Endothelial cell of umbilical vein (primary cell): ENCODE measurements at regions not wholly inside any gene's neighbourhood (a gene's known extent, or its start where the extent isn't known, plus 50 kb on each side); places are given as distances from the start of the nearest gene placed in this dataset.

Experiments used
- BruUV-seq: library from RNA; stranded (reverse); fragments of 400-500 nt; replicated peaks from 2 replicates; lab custom pipeline; 2021; lab: Mats Ljungman, UMichigan
- CTCF ChIA-PET: fragments of 300-600, 350-600 bp; sonication (Branson Sonifier 250); formaldehyde crosslinking; loops from one replicate; lab custom pipeline; 2021; ENCODE audit warnings: antibody characterized with exemption, inconsistent platforms; lab: Charles Lee
- POLR2A ChIA-PET: fragments of 300-600, 350-600 bp; sonication (Branson Sonifier 250); formaldehyde crosslinking; loops from one replicate; lab custom pipeline; 2021; ENCODE audit warnings: antibody characterized with exemption, inconsistent platforms; lab: Charles Lee
- DNase-seq: peaks from one replicate; pipeline ENCODE4 v3.0.0-alpha.2; 2011; ENCODE audit warnings: low read depth, low spot score
- FAIRE-seq: peaks from 2 replicates; lab custom pipeline; 2011; peaks lifted over from hg19 to GRCh38; lab: Jason Lieb, UNC
- H2AFZ ChIP-seq: 2 replicates; pipeline ENCODE4 v1.6.0; 2012; ENCODE audit warnings: low read depth, low read length, control low read depth, inconsistent platforms
- H3K27ac ChIP-seq: 2 replicates; pipeline ENCODE4 v1.5.1; 2011; ENCODE audit warnings: low read depth, mild to moderate bottlenecking, control low read depth, low read length, moderate library complexity; ENCODE audit not compliant: insufficient read depth
- H3K27me3 ChIP-seq, 2 experiments: 2 replicates each; pipeline versions ENCODE4 v1.6.0 to v1.6.1; 2011; ENCODE audit warnings: low read length in 2 of 2, mixed read lengths in 1 of 2; ENCODE audit not compliant: control insufficient read depth in 2 of 2, insufficient read depth in 2 of 2
- H3K36me3 ChIP-seq, 2 experiments: 2 replicates in 1 of 2; 3 replicates in 1 of 2; pipeline ENCODE4 v1.5.1; 2011; ENCODE audit warnings: low read length in 2 of 2, mild to moderate bottlenecking in 1 of 2, moderate library complexity in 1 of 2; ENCODE audit not compliant: control insufficient read depth in 2 of 2, insufficient read depth in 2 of 2; ENCODE audit errors: extremely low read depth in 1 of 2
- H3K4me1 ChIP-seq: 3 replicates; pipeline ENCODE4 v1.5.1; 2011; ENCODE audit warnings: mild to moderate bottlenecking, low read length; ENCODE audit not compliant: control insufficient read depth, insufficient read depth; ENCODE audit errors: extremely low read depth
- H3K4me2 ChIP-seq: 2 replicates; pipeline ENCODE4 v1.6.1; 2011; ENCODE audit warnings: low read length, control low read depth, mixed read lengths; ENCODE audit not compliant: insufficient read depth
- H3K4me3 ChIP-seq, 3 experiments: fragments of 200-600 bp in 1 of 3; sonication (generic), shearing (Covaris generic) in 1 of 3; replicated peaks in 1 of 3; 2 replicates each; pipeline ENCODE4 v1.5.1; 2011 to 2016; ENCODE audit warnings: control low read depth in 3 of 3, low read length in 3 of 3, mild to moderate bottlenecking in 2 of 3, inconsistent platforms in 1 of 3, low read depth in 1 of 3, moderate library complexity in 1 of 3; ENCODE audit not compliant: insufficient read depth in 1 of 3
- H3K79me2 ChIP-seq: 2 replicates; pipeline ENCODE4 v1.6.0; 2012; ENCODE audit warnings: low read length, inconsistent platforms; ENCODE audit not compliant: control insufficient read depth, insufficient read depth
- H3K9ac ChIP-seq: replicated peaks from 2 replicates; pipeline ENCODE3; 2011; ENCODE audit warnings: low read length, control low read depth; ENCODE audit not compliant: insufficient read depth; ENCODE audit errors: extremely low read depth
- H3K9me1 ChIP-seq: replicated peaks from 3 replicates; pipeline ENCODE4 v1.6.0; 2011; ENCODE audit warnings: mild to moderate bottlenecking, low read length; ENCODE audit not compliant: control insufficient read depth, insufficient read depth; ENCODE audit errors: extremely low read depth
- H3K9me3 ChIP-seq: replicated peaks from 2 replicates; pipeline ENCODE4 v1.5.1; 2012; ENCODE audit warnings: low read length, inconsistent platforms; ENCODE audit not compliant: control insufficient read depth, insufficient read depth
- H4K20me1 ChIP-seq: replicated peaks from 2 replicates; pipeline ENCODE3; 2011; ENCODE audit warnings: mild to moderate bottlenecking, low read length; ENCODE audit not compliant: control insufficient read depth, insufficient read depth; ENCODE audit errors: extremely low read depth
- CTCF ChIP-seq, 2 donors: IDR thresholded peaks; 1 replicate in 1 of 2; 2 replicates in 1 of 2; pipeline ENCODE4 v1.5.1; 2011; ENCODE audit warnings: low read length in 2 of 2, mild to moderate bottlenecking in 2 of 2, moderate library complexity in 2 of 2, control low read depth in 1 of 2, inconsistent platforms in 1 of 2, low read depth in 1 of 2; ENCODE audit not compliant: insufficient read depth in 1 of 2; ENCODE audit errors: extremely low read depth in 1 of 2
- EZH2 ChIP-seq: IDR thresholded peaks from 2 replicates; pipeline ENCODE4 v1.6.1; 2012; ENCODE audit warnings: borderline replicate concordance, low read depth, mild to moderate bottlenecking, moderate library complexity, low read length, inconsistent platforms; ENCODE audit not compliant: severe bottlenecking
- FOS ChIP-seq: IDR thresholded peaks from 2 replicates; pipeline ENCODE4 v1.6.1; 2011; ENCODE audit warnings: mild to moderate bottlenecking, low read length, moderate library complexity, borderline replicate concordance; ENCODE audit not compliant: insufficient read depth
- GATA2 ChIP-seq: IDR thresholded peaks from 2 replicates; pipeline ENCODE4 v1.7.0; 2011; ENCODE audit warnings: low read depth, mild to moderate bottlenecking, moderate library complexity, mixed read lengths, low read length; ENCODE audit not compliant: insufficient read length, insufficient read depth
- JUN ChIP-seq: IDR thresholded peaks from 2 replicates; pipeline ENCODE4 v1.6.1; 2011; ENCODE audit warnings: borderline replicate concordance, low read depth; ENCODE audit not compliant: insufficient read length, insufficient read depth
- MYC ChIP-seq: IDR thresholded peaks from one replicate; pipeline ENCODE4 v1.6.1; 2011; ENCODE audit warnings: mild to moderate bottlenecking, low read depth, low read length
- POLR2A ChIP-seq: IDR thresholded peaks from 2 replicates; pipeline ENCODE4 v1.6.1; 2012; ENCODE audit warnings: low read depth, mild to moderate bottlenecking, control low read depth, low read length
- POLR2AphosphoS5 ChIP-seq: IDR thresholded peaks from 2 replicates; pipeline ENCODE4 v1.6.1; 2012; ENCODE audit warnings: low read depth, mild to moderate bottlenecking, control low read depth, low read length, moderate library complexity; ENCODE audit not compliant: insufficient read depth
- dilution Hi-C: fragments of 300-500 bp; cut with MboI; formaldehyde crosslinking; loops from one replicate; pipeline ENCODE4 v1.15.0; 2019; ENCODE audit warnings: low sequenced_read_pairs; ENCODE audit not compliant: extremely low pct_ligation_motif_present
- intact Hi-C: fragments of 100-400 bp; cut with micrococcal nuclease; formaldehyde crosslinking; loops from one replicate; pipeline ENCODE4 v1.10.0; 2022
- TF ChIP-seq, protein P1 (sequence below): IDR thresholded peaks from 2 replicates; pipeline ENCODE4 v1.6.1; 2011; ENCODE audit not compliant: insufficient read depth, insufficient read length

- no peaks in the 10 kb centered on the region for H3K9me3 ChIP-seq
- dilution Hi-C loops = no loop called here
- no peaks in the 10 kb centered on the region for H3K9me1 ChIP-seq
- FAIRE-seq (no peak), DNase-seq (no peak)
- H3K27ac ChIP-seq = no peak overlapping the region
- BruUV-seq = no TSS peak
- ChIA-PET CTCF (no interaction called here), POLR2A (no interaction called here)
- H4K20me1 ChIP-seq = no peaks in the 10 kb centered on the region
- H3K4me2 ChIP-seq = no peak overlapping the region
- no peak for TF ChIP-seq POLR2AphosphoS5
- no peak for TF ChIP-seq MYC
- no peak for TF ChIP-seq JUN
- no peak for TF ChIP-seq EZH2
- no peak for TF ChIP-seq GATA2
- TF ChIP-seq POLR2A = no peak
- TF ChIP-seq FOS = no peak
- TF ChIP-seq, protein P1, sequence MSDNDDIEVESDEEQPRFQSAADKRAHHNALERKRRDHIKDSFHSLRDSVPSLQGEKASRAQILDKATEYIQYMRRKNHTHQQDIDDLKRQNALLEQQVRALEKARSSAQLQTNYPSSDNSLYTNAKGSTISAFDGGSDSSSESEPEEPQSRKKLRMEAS = no peak
- no peak for TF ChIP-seq CTCF (IDR thresholded peaks at IDR 0.05; ENCODE audit: extremely low read depth in 1 of 2, insufficient read depth in 1 of 2, low read depth in 1 of 2, low read length in 2 of 2)
- H3K4me1 ChIP-seq = no peaks in the 10 kb centered on the region
- H3K79me2 ChIP-seq = no peaks in the 10 kb centered on the region
- no peak overlapping the region for H3K9ac ChIP-seq
- no peak overlapping the region for H3K4me3 ChIP-seq
- intact Hi-C loops = no loop called here
- no peaks in the 10 kb centered on the region for H3K27me3 ChIP-seq
- H3K36me3 ChIP-seq = no peaks in the 10 kb centered on the region
- H2AFZ ChIP-seq = no peak overlapping the region
Observed at GRCh38 chr2:106012591-106013347, 181.3 kb downstream of the UXS1 start.
